MCF 10A (cell line): ENCODE measurements at regions not wholly inside any gene's neighbourhood (a gene's known extent, or its start where the extent isn't known, plus 50 kb on each side); places are given as distances from the start of the nearest gene placed in this dataset.

Experiments used
- BruUV-seq: library from RNA; stranded (reverse); fragments of 400-500 nt; replicated peaks from 2 replicates; lab custom pipeline; 2021; lab: Mats Ljungman, UMichigan
- CTCF ChIA-PET: fragments of 300-600 bp; sonication (Branson Sonifier 250); formaldehyde crosslinking; extraction: SDS; loops from one replicate; lab custom pipeline; 2021; ENCODE audit warnings: antibody characterized with exemption, inconsistent platforms; lab: Yijun Ruan, JAX
- POLR2A ChIA-PET: fragments of 300-600, 350-650 bp; sonication (Branson Sonifier 250); formaldehyde crosslinking; extraction: SDS; loops from one replicate; lab custom pipeline; 2020; ENCODE audit warnings: antibody characterized with exemption, inconsistent platforms; lab: Yijun Ruan, JAX
- DNase-seq: peaks from one replicate; pipeline ENCODE4 v3.0.0-alpha.2; 2018; ENCODE audit not compliant: unreplicated experiment
- H3K27ac Mint-ChIP-seq: one replicate; pipeline ENCODE4 v1.8.0; 2022; ENCODE audit warnings: mild to moderate bottlenecking, low read depth, mixed read lengths; ENCODE audit not compliant: unreplicated experiment
- H3K27me3 Mint-ChIP-seq: one replicate; pipeline ENCODE4 v1.8.0; 2022; ENCODE audit warnings: mixed read lengths; ENCODE audit not compliant: insufficient read depth, unreplicated experiment
- H3K36me3 Mint-ChIP-seq: one replicate; pipeline ENCODE4 v1.8.0; 2022; ENCODE audit warnings: mild to moderate bottlenecking, moderate library complexity, mixed read lengths; ENCODE audit not compliant: insufficient read depth, unreplicated experiment
- H3K4me1 Mint-ChIP-seq: one replicate; pipeline ENCODE4 v1.8.0; 2022; ENCODE audit warnings: mixed read lengths; ENCODE audit not compliant: insufficient read depth, unreplicated experiment
- H3K4me3 Mint-ChIP-seq: one replicate; pipeline ENCODE4 v1.8.0; 2022; ENCODE audit warnings: mild to moderate bottlenecking, moderate library complexity, mixed read lengths; ENCODE audit not compliant: unreplicated experiment
- H3K9me3 Mint-ChIP-seq: one replicate; pipeline ENCODE4 v1.8.0; 2022; ENCODE audit warnings: mixed read lengths; ENCODE audit not compliant: unreplicated experiment
- CTCF ChIP-seq: fragments of 200-600 bp; IDR thresholded peaks from one replicate; pipeline ENCODE4 v1.8.0; 2022; ENCODE audit warnings: antibody characterized with exemption, mild to moderate bottlenecking; ENCODE audit not compliant: unreplicated experiment
- intact Hi-C: fragments of 100-400 bp; cut with micrococcal nuclease; formaldehyde crosslinking; loops from 2 replicates; pipeline ENCODE4 v1.14.1; 2022

- Mint-ChIP-seq H3K4me1 (peaks cover 25% of the 10 kb centered on the region), H3K9me3 (no peaks in the 10 kb centered on the region), H3K36me3 (no peaks in the 10 kb centered on the region), H3K27ac (peak overlapping the region; percentile 83), H3K4me3 (no peak overlapping the region), H3K27me3 (no peaks in the 10 kb centered on the region)
- no TSS peak for BruUV-seq
- no peak for TF ChIP-seq CTCF
- ChIA-PET CTCF (interaction anchor here (0.5 to 2.2 kb wide), 4 partner anchors 25 to 135 kb away, joined by 4 to 7 read pairs (median 6); no protein-coding TSS in a partner anchor), POLR2A (interaction anchor here (0.6 to 4.9 kb wide), 12 partner anchors 10 to 607 kb away, joined by 3 to 54 read pairs (median 4); partner anchors contain the start of gene EHF)
- intact Hi-C loops = loop anchor here (10.0 kb wide), 1 partner anchor 72 kb away; no protein-coding TSS in a partner anchor
- DNase-seq = peak; percentile 90
Observed at GRCh38 chr11:34757026-34757451, 136.1 kb downstream of the EHF start.

GRCh38 chr11:34756591-34756990 is 135.7 kb downstream of the EHF start:
- peaks cover 29% of the 10 kb centered on the region for H3K4me1 Mint-ChIP-seq
- no peak overlapping the region for H3K4me3 Mint-ChIP-seq
- intact Hi-C loops = loop anchor here (10.0 kb wide), 1 partner anchor 72 kb away; no protein-coding TSS in a partner anchor
- H3K9me3 Mint-ChIP-seq = no peaks in the 10 kb centered on the region
- no TSS peak for BruUV-seq
- H3K36me3 Mint-ChIP-seq = no peaks in the 10 kb centered on the region
- no peaks in the 10 kb centered on the region for H3K27me3 Mint-ChIP-seq
- ChIA-PET POLR2A (interaction anchor here (0.7 to 4.9 kb wide), 11 partner anchors 9 to 608 kb away, joined by 3 to 54 read pairs (median 4); partner anchors contain the start of gene EHF), CTCF (interaction anchor here (0.6 to 2.2 kb wide), 4 partner anchors 103 to 135 kb away, joined by 4 to 7 read pairs (median 5); no protein-coding TSS in a partner anchor)
- DNase-seq = peak; percentile 11
- peak overlapping the region; percentile 83 for H3K27ac Mint-ChIP-seq
- no peak for TF ChIP-seq CTCF

GRCh38 chr11:34755671-34756070 is 134.8 kb downstream of the EHF start:
- Mint-ChIP-seq H3K27ac (no peak overlapping the region), H3K4me1 (peaks cover 38% of the 10 kb centered on the region), H3K36me3 (no peaks in the 10 kb centered on the region), H3K27me3 (no peaks in the 10 kb centered on the region), H3K4me3 (no peak overlapping the region), H3K9me3 (no peaks in the 10 kb centered on the region)
- no TSS peak for BruUV-seq
- CTCF ChIA-PET = interaction anchor here (0.7 to 2.2 kb wide), 3 partner anchors 85 to 168 kb away, joined by 3 to 7 read pairs (median 6); no protein-coding TSS in a partner anchor
- no peak for TF ChIP-seq CTCF
- intact Hi-C loops = loop anchor here (2.0 to 10.0 kb wide), 2 partner anchors 71 to 101 kb away; no protein-coding TSS in a partner anchor
- POLR2A ChIA-PET = interaction anchor here (0.7 to 4.9 kb wide), 7 partner anchors 10 to 160 kb away, joined by 3 to 54 read pairs (median 4); no protein-coding TSS in a partner anchor
- DNase-seq = no peak

- Mint-ChIP-seq H3K4me1 (peaks cover 51% of the 10 kb centered on the region), H3K4me3 (no peak overlapping the region), H3K27me3 (no peaks in the 10 kb centered on the region), H3K9me3 (no peaks in the 10 kb centered on the region), H3K27ac (peak overlapping the region; percentile 80), H3K36me3 (no peaks in the 10 kb centered on the region)
- no TSS peak for BruUV-seq
- intact Hi-C loops = loop anchor here (2.0 to 10.0 kb wide), 3 partner anchors 69 to 167 kb away; no protein-coding TSS in a partner anchor
- POLR2A ChIA-PET = interaction anchor here (0.6 to 4.9 kb wide), 22 partner anchors 18 to 252 kb away, joined by 3 to 54 read pairs (median 3); partner anchors contain the start of gene EHF
- CTCF ChIA-PET = interaction anchor here (0.6 to 1.9 kb wide), 7 partner anchors 25 to 198 kb away, joined by 3 to 6 read pairs (median 4); no protein-coding TSS in a partner anchor
- peak; percentile 86 for DNase-seq
- TF ChIP-seq CTCF = no peak
Observed at GRCh38 chr11:34754171-34754823, 133.4 kb downstream of the EHF start.
